Colonic mucosa (tissue), 4 donors: ENCODE measurements at regions not wholly inside any gene's neighbourhood (a gene's known extent, or its start where the extent isn't known, plus 50 kb on each side); places are given as distances from the start of the nearest gene placed in this dataset.

Experiments used
- DNase-seq: peaks from one replicate; pipeline ENCODE4 v3.0.0-alpha.2; 2020
- H3K27ac ChIP-seq: fragments of 200-600 bp; one replicate; pipeline ENCODE4 v1.8.0; 2021
- H3K27me3 ChIP-seq: fragments of 200-600 bp; one replicate; pipeline ENCODE4 v1.8.0; 2021
- H3K36me3 ChIP-seq: fragments of 200-600 bp; one replicate; pipeline ENCODE4 v1.8.0; 2021
- H3K4me1 ChIP-seq: fragments of 200-600 bp; one replicate; pipeline ENCODE4 v1.8.0; 2021; ENCODE audit warnings: mild to moderate bottlenecking
- H3K4me3 ChIP-seq: fragments of 200-600 bp; one replicate; pipeline ENCODE4 v1.8.0; 2021
- H3K9ac ChIP-seq, 2 donors: one replicate each; pipeline ENCODE4 v1.7.0; 2013; ENCODE audit warnings: control low read depth in 2 of 2, low read depth in 2 of 2, low read length in 2 of 2
- H3K9me3 ChIP-seq: fragments of 200-600 bp; one replicate; pipeline ENCODE4 v1.8.0; 2021
- CTCF ChIP-seq: fragments of 200-600 bp; IDR thresholded peaks from one replicate; pipeline ENCODE4 v1.8.0; 2022; ENCODE audit warnings: antibody characterized with exemption, mild to moderate bottlenecking
- intact Hi-C: fragments of 100-400 bp; cut with DNase I; formaldehyde crosslinking; loops from one replicate; pipeline ENCODE4 v1.14.1; 2022
- donor health status: healthy.
- donor health status: DM: no; HTN: no; CAD: no.
- donor health status: DM: no; HTN: no; CAD: no.

DNA sequence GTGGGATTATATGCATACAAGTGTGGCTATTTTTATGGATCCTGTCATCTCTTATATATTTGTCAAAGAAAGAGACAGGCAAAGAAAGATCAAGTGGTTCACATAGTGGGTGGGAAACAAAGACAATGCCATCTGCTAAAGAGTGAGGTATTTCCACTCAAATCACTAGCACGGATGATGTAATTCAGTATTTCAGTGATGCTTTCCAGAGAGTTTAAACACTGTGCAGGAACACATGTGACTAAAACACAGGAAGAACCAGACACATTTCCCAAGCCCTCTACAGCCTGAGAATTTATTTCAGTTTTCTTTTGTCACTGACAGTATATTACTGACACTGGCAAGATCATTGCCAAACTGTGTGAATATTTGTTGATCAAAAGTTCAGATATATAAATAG lies 885.7 kb upstream of the CELF2 start:
- Histone ChIP-seq H3K27me3 (no peaks in the 10 kb centered on the region), H3K4me1 (no peaks in the 10 kb centered on the region), H3K27ac (no peak overlapping the region), H3K4me3 (no peak overlapping the region), H3K9me3 (no peaks in the 10 kb centered on the region), H3K9ac (no peak overlapping the region), H3K36me3 (no peaks in the 10 kb centered on the region)
- DNase-seq, result no peak
- intact Hi-C loops, result no loop called here
- no peak for TF ChIP-seq CTCF

DNA sequence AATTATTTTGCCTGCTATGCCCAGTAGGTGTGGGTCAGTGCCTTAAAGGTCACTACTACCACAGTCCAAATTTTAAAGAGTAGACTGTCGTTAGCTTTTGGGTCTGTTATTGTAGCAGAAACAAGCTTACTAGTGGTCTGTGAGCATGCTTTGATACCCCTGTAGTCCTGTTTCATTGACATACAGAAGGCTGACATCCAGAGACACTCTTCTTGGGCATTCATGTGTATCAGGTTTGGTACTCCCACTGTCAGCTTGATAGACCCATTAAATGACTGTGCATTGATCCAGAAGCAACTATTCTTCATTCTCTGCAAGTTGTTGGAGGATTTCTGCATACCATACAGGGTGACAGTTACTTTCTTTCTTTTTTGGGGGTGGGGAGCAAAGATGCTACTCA lies 884.4 kb upstream of the CELF2 start:
- no peaks in the 10 kb centered on the region for H3K27me3 ChIP-seq
- no peaks in the 10 kb centered on the region for H3K36me3 ChIP-seq
- no peak overlapping the region for H3K4me3 ChIP-seq
- H3K27ac ChIP-seq, result no peak overlapping the region
- intact Hi-C loops, result no loop called here
- no peaks in the 10 kb centered on the region for H3K9me3 ChIP-seq
- no peaks in the 10 kb centered on the region for H3K4me1 ChIP-seq
- no peak for TF ChIP-seq CTCF
- no peak overlapping the region for H3K9ac ChIP-seq
- DNase-seq, result no peak

DNA sequence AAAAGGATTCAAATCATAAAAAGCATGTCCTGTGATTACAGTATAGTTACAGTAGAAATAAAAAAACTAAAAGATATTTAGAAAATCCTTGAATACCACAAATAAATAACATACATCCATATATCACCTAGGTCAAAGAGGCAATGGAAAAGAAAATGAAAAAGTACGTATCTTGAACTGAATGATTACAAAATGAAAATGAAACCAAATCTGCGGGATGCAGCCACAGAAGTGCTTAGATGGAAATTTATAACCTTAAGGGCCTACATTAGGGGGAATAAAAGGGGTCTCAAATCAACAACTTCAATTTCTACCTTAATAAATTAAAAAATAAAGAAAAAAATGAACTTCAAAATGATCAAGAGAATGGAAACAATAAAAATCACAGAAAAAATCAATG lies 879.0 kb upstream of the CELF2 start:
- Histone ChIP-seq H3K36me3 (no peaks in the 10 kb centered on the region), H3K4me3 (no peak overlapping the region)
- TF ChIP-seq CTCF, result no peak

GRCh38 chr10:10141782-10142382 lies 875.8 kb upstream of the CELF2 start:
- TF ChIP-seq CTCF, result no peak
- intact Hi-C loops, result no loop called here
- DNase-seq, result no peak

More for the DNA sequence above, 879.0 kb upstream of the CELF2 start:
- Histone ChIP-seq H3K9ac (no peak overlapping the region), H3K9me3 (no peaks in the 10 kb centered on the region), H3K27ac (no peak overlapping the region), H3K4me1 (no peaks in the 10 kb centered on the region), H3K27me3 (no peaks in the 10 kb centered on the region)
- DNase-seq, result no peak
- intact Hi-C loops, result no loop called here

DNA sequence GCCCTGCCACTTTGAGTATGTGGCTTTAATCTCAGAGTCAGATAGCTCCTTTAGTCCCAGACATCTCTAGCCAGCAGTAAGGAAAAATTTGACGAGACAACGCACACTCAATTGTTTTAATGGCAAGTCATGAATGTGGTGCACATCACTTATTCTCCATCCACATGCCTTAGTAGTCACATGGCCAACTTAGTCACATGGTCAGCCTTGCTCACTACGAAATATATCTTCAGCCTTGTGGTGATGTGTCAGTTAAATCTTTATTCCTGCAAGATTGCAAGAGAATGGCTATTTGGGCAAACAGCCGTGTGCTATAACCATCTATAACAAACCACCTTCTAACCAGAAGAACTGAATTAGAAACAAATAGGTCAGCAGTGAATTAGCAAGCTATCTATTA lies 871.1 kb upstream of the CELF2 start:
- H3K4me1 ChIP-seq, result no peaks in the 10 kb centered on the region
- no peak overlapping the region for H3K27ac ChIP-seq
- no peak for DNase-seq
- H3K9me3 ChIP-seq, result no peaks in the 10 kb centered on the region
- no peak for TF ChIP-seq CTCF
- H3K27me3 ChIP-seq, result no peaks in the 10 kb centered on the region
- no peak overlapping the region for H3K9ac ChIP-seq
- H3K4me3 ChIP-seq, result no peak overlapping the region
- no peaks in the 10 kb centered on the region for H3K36me3 ChIP-seq
- intact Hi-C loops, result no loop called here

More at GRCh38 chr10:10141782-10142382, 875.8 kb upstream of the CELF2 start:
- H3K9me3 ChIP-seq, result no peaks in the 10 kb centered on the region
- H3K4me1 ChIP-seq, result no peaks in the 10 kb centered on the region
- H3K4me3 ChIP-seq, result no peak overlapping the region
- H3K27ac ChIP-seq, result no peak overlapping the region
- H3K27me3 ChIP-seq, result no peaks in the 10 kb centered on the region
- no peak overlapping the region for H3K9ac ChIP-seq
- H3K36me3 ChIP-seq, result no peaks in the 10 kb centered on the region
